A549 (cell line): ENCODE measurements at regions not wholly inside any gene's neighbourhood (a gene's known extent, or its start where the extent isn't known, plus 50 kb on each side); places are given as distances from the start of the nearest gene placed in this dataset.

Source experiments
- ATAC-seq, 2 experiments: fragments of 200-7000 bp in 1 of 2; fragments of >200 bp in 1 of 2; cut with Nextera tagmentation in 1 of 2; cut with Tn5 transposase in 1 of 2; 3 replicates each; pipeline versions ENCODE4 v1.8.0 to v1.9.1; 2018 to 2020; ENCODE audit warnings: mild to moderate bottlenecking in 1 of 2, moderate library complexity in 1 of 2
- CTCF ChIA-PET: fragments of 300-600 bp; sonication (Branson Sonifier 250); formaldehyde crosslinking; extraction: SDS; loops from one replicate; lab custom pipeline; 2021; ENCODE audit warnings: antibody characterized with exemption, inconsistent platforms; lab: Yijun Ruan, JAX
- POLR2A ChIA-PET: fragments of 350-600 bp; formaldehyde crosslinking; extraction: SDS; loops from one replicate; lab custom pipeline; 2021; ENCODE audit warnings: antibody characterized with exemption, inconsistent platforms; lab: Yijun Ruan, JAX
- DNase-seq, 2 experiments: peaks; one replicate each; pipeline versions ENCODE4 v3.0.0 to v3.0.0-alpha.2; 2011 to 2016; ENCODE audit warnings: low read depth in 1 of 2, low spot score in 1 of 2
- FAIRE-seq: peaks from 2 replicates; lab custom pipeline; 2011; peaks lifted over from hg19 to GRCh38; lab: Jason Lieb, UNC
- H3K27ac ChIP-seq, 2 experiments: fragments of >200 bp; sonication (Bioruptor Twin); formaldehyde crosslinking; 3 replicates each; pipeline ENCODE4 v1.5.1; 2016 to 2017
- H3K4me1 ChIP-seq: fragments of >200 bp; sonication (Bioruptor Twin); formaldehyde crosslinking; 3 replicates; pipeline ENCODE4 v1.6.1; 2016
- H3K4me2 ChIP-seq: fragments of >200 bp; sonication (Bioruptor Twin); formaldehyde crosslinking; 3 replicates; pipeline ENCODE4 v1.6.1; 2016
- H3K4me3 ChIP-seq: fragments of >200 bp; sonication (Bioruptor Twin); formaldehyde crosslinking; 3 replicates; pipeline ENCODE4 v1.5.1; 2016
- H3K9me3 ChIP-seq: fragments of >200 bp; sonication (Bioruptor Twin); formaldehyde crosslinking; 3 replicates; pipeline ENCODE4 v1.6.1; 2016
- BHLHE40 ChIP-seq: IDR thresholded peaks from 2 replicates; pipeline ENCODE4 v1.6.1; 2012; ENCODE audit warnings: low read depth, low read length, inconsistent platforms
- CEBPB ChIP-seq, 2 experiments: fragments of >200 bp in 1 of 2; sonication (Bioruptor Twin) in 1 of 2; formaldehyde crosslinking in 1 of 2; IDR thresholded peaks; 2 replicates each; pipeline ENCODE4 v1.6.1; 2012 to 2016
- CHD2 ChIP-seq: fragments of 150-350 bp; IDR thresholded peaks from 2 replicates; pipeline ENCODE4 v1.6.1; 2014; ENCODE audit warnings: low read length; ENCODE audit not compliant: partially characterized antibody
- EHMT2 ChIP-seq: fragments of 200-600 bp; sonication (generic); IDR thresholded peaks from 2 replicates; pipeline ENCODE4 v1.6.1; 2016; ENCODE audit warnings: antibody characterized with exemption, low read depth, mild to moderate bottlenecking, moderate library complexity
- FOXS1 ChIP-seq: fragments of 250-450 bp; sonication (Bioruptor Pico); IDR thresholded peaks from 2 replicates; pipeline ENCODE4 v1.5.0; 2020; ENCODE audit warnings: mild to moderate bottlenecking, moderate library complexity
- HOXA7 ChIP-seq: fragments of 250-450 bp; sonication (Bioruptor Pico); IDR thresholded peaks from 2 replicates; pipeline ENCODE4 v1.5.0; 2020; ENCODE audit warnings: mild to moderate bottlenecking, moderate library complexity
- JUN ChIP-seq, 2 experiments: fragments of >200 bp; sonication (Bioruptor Twin); formaldehyde crosslinking; IDR thresholded peaks; 2 replicates in 1 of 2; 3 replicates in 1 of 2; pipeline ENCODE4 v1.6.1; 2016 to 2017
- KDM1A ChIP-seq: fragments of 200-600 bp; sonication (generic); IDR thresholded peaks from 2 replicates; pipeline ENCODE4 v1.6.1; 2016; ENCODE audit warnings: low read depth, mild to moderate bottlenecking
- MAFK ChIP-seq: fragments of 450-650 bp; IDR thresholded peaks from 2 replicates; pipeline ENCODE4 v1.6.1; 2014; ENCODE audit not compliant: partially characterized antibody
- POLR2A ChIP-seq: IDR thresholded peaks from 2 replicates; pipeline ENCODE4 v1.6.1; 2012; ENCODE audit warnings: mild to moderate bottlenecking, low read length
- POLR2AphosphoS2 ChIP-seq: conservative IDR thresholded peaks from 2 replicates; pipeline ENCODE4 v1.6.1; 2012; ENCODE audit warnings: low read length, improper control_type of control experiment, inconsistent platforms
- RCOR1 ChIP-seq: fragments of 150-350 bp; IDR thresholded peaks from 2 replicates; pipeline ENCODE4 v1.6.1; 2014; ENCODE audit warnings: antibody characterized with exemption, low read length, low read depth
- RFX5 ChIP-seq: fragments of 450-650 bp; IDR thresholded peaks from 2 replicates; pipeline ENCODE4 v1.7.1; 2014; ENCODE audit warnings: antibody characterized with exemption, mild to moderate bottlenecking, moderate library complexity
- RNF2 ChIP-seq: fragments of 200-600 bp; sonication (generic); IDR thresholded peaks from 2 replicates; pipeline ENCODE4 v1.6.1; 2016; ENCODE audit warnings: low read depth, mild to moderate bottlenecking, antibody characterized with exemption, moderate library complexity, borderline replicate concordance
- SMC3 ChIP-seq: fragments of >200 bp; sonication (Bioruptor Twin); formaldehyde crosslinking; IDR thresholded peaks from 3 replicates; pipeline ENCODE4 v1.6.1; 2018; ENCODE audit warnings: inconsistent platforms
- TFCP2L1 ChIP-seq: fragments of 250-450 bp; sonication (Bioruptor Pico); IDR thresholded peaks from 2 replicates; pipeline ENCODE4 v1.5.0; 2021; ENCODE audit warnings: mild to moderate bottlenecking
- ZFP36 ChIP-seq: fragments of 450-650 bp; IDR thresholded peaks from 2 replicates; pipeline ENCODE4 v1.6.1; 2014; ENCODE audit warnings: borderline replicate concordance; ENCODE audit not compliant: partially characterized antibody
- ZNF302 ChIP-seq: fragments of 250-450 bp; sonication (Bioruptor Pico); IDR thresholded peaks from 2 replicates; pipeline ENCODE4 v1.9.0; 2021; ENCODE audit warnings: inconsistent platforms, mild to moderate bottlenecking, moderate library complexity
- WGBS: methylation state at CpG from one replicate; pipeline ENCODE4 v1.1.6; 2017; ENCODE audit errors: missing lambda C conversion rate; 5-methylcytosine and 5-hydroxymethylcytosine counted together
- TF ChIP-seq, protein P1 (sequence below): IDR thresholded peaks from 2 replicates; pipeline ENCODE4 v1.6.1; 2012; ENCODE audit warnings: low read depth, borderline replicate concordance
- TF ChIP-seq, protein P2 (sequence below): IDR thresholded peaks from 2 replicates; pipeline ENCODE4 v1.6.1; 2012
- TF ChIP-seq, protein P3 (sequence below): IDR thresholded peaks from 2 replicates; pipeline ENCODE4 v1.6.1; 2012
- TF ChIP-seq, protein P4 (sequence below): fragments of 150-350 bp; IDR thresholded peaks from 2 replicates; pipeline ENCODE4 v1.6.1; 2014; ENCODE audit warnings: low read depth, mild to moderate bottlenecking, low read length
- TF ChIP-seq, protein P5 (sequence below): fragments of >200 bp; sonication (Bioruptor Twin); formaldehyde crosslinking; IDR thresholded peaks from 3 replicates; pipeline ENCODE4 v1.6.1; 2016

DNA sequence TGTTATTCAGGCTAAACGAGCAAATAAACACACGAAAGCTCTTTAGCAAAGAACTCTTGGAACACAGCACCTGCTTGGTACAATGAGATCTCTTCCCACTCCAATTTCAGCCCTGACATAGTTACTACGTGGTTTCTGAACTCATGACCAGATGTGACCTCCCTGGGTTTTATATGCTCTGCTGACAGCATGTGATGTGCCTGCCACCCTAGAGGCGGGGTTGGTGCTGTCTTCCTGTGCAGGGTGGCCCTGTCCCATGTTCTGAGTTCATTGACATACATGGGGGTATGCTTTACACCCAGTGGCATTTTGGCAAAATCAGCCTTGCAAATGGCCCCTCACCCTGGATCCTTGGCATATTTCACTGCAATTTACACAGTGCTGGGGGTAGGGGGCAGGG is 475.3 kb upstream of the ZFHX3 start:
- POLR2A ChIA-PET = no interaction called here
- TF ChIP-seq, protein P1, sequence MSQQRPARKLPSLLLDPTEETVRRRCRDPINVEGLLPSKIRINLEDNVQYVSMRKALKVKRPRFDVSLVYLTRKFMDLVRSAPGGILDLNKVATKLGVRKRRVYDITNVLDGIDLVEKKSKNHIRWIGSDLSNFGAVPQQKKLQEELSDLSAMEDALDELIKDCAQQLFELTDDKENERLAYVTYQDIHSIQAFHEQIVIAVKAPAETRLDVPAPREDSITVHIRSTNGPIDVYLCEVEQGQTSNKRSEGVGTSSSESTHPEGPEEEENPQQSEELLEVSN = no peak
- no peak for TF ChIP-seq BHLHE40
- TF ChIP-seq ZNF302 (CRISPR knock-in tag) = no peak
- TF ChIP-seq, protein P2, sequence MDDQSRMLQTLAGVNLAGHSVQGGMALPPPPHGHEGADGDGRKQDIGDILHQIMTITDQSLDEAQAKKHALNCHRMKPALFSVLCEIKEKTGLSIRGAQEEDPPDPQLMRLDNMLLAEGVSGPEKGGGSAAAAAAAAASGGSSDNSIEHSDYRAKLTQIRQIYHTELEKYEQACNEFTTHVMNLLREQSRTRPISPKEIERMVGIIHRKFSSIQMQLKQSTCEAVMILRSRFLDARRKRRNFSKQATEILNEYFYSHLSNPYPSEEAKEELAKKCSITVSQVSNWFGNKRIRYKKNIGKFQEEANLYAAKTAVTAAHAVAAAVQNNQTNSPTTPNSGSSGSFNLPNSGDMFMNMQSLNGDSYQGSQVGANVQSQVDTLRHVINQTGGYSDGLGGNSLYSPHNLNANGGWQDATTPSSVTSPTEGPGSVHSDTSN = no peak
- TF ChIP-seq RCOR1 = no peak
- no peak for TF ChIP-seq JUN (IDR thresholded peaks at IDR 0.05)
- no peak for TF ChIP-seq ZFP36
- TF ChIP-seq HOXA7 (CRISPR knock-in tag) = no peak
- TF ChIP-seq RFX5 = no peak
- TF ChIP-seq SMC3 = no peak
- no peak for TF ChIP-seq FOXS1 (CRISPR knock-in tag)
- no peak for TF ChIP-seq POLR2A
- TF ChIP-seq KDM1A = no peak
- TF ChIP-seq, protein P3, sequence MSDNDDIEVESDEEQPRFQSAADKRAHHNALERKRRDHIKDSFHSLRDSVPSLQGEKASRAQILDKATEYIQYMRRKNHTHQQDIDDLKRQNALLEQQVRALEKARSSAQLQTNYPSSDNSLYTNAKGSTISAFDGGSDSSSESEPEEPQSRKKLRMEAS = no peak
- no peak for TF ChIP-seq CHD2
- TF ChIP-seq RNF2 = no peak
- no peak for TF ChIP-seq EHMT2
- no peak for TF ChIP-seq TFCP2L1 (CRISPR knock-in tag)
- TF ChIP-seq MAFK = no peak
- TF ChIP-seq, protein P4, sequence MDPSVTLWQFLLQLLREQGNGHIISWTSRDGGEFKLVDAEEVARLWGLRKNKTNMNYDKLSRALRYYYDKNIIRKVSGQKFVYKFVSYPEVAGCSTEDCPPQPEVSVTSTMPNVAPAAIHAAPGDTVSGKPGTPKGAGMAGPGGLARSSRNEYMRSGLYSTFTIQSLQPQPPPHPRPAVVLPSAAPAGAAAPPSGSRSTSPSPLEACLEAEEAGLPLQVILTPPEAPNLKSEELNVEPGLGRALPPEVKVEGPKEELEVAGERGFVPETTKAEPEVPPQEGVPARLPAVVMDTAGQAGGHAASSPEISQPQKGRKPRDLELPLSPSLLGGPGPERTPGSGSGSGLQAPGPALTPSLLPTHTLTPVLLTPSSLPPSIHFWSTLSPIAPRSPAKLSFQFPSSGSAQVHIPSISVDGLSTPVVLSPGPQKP = no peak
- no peak for DNase-seq
- FAIRE-seq = no peak
- H3K27ac ChIP-seq = no peak overlapping the region
- ATAC-seq = no peak
- H3K4me2 ChIP-seq = no peak overlapping the region
- CTCF ChIA-PET = no interaction called here
- H3K9me3 ChIP-seq = no peaks in the 10 kb centered on the region
- no peaks in the 10 kb centered on the region for H3K4me1 ChIP-seq
- no peak overlapping the region for H3K4me3 ChIP-seq
- WGBS = under 1% methylated on average over 4 of the region's 4 CpGs

DNA sequence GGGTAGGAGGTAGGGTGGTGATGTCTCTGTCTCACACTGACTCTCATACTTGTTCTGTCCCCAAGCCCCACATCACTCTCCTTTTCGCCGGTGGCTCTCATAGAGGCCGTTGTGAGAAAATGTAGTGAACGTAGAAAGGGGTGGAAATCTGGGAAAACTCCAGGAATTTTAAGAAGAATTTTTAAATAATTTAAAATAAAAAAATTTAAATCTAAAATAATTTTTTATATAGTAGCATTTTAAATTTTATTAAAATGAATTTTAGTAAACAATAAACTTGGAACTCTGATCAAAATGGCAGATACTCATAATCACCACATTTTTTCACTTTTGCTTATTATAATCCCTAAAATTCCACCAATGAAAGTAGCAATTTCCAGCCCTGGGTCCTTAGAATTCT is 473.6 kb upstream of the ZFHX3 start:
- FAIRE-seq = no peak
- no peak overlapping the region for H3K4me2 ChIP-seq
- POLR2A ChIA-PET = no interaction called here
- H3K4me3 ChIP-seq = no peak overlapping the region
- TF ChIP-seq, protein P5, sequence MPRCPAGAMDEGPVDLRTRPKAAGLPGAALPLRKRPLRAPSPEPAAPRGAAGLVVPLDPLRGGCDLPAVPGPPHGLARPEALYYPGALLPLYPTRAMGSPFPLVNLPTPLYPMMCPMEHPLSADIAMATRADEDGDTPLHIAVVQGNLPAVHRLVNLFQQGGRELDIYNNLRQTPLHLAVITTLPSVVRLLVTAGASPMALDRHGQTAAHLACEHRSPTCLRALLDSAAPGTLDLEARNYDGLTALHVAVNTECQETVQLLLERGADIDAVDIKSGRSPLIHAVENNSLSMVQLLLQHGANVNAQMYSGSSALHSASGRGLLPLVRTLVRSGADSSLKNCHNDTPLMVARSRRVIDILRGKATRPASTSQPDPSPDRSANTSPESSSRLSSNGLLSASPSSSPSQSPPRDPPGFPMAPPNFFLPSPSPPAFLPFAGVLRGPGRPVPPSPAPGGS = no peak
- ATAC-seq = no peak
- H3K9me3 ChIP-seq = no peaks in the 10 kb centered on the region
- no peak for DNase-seq
- no peaks in the 10 kb centered on the region for H3K4me1 ChIP-seq
- 16% methylated on average over 4 of the region's 4 CpGs for WGBS
- no peak overlapping the region for H3K27ac ChIP-seq
- CTCF ChIA-PET = no interaction called here

DNA sequence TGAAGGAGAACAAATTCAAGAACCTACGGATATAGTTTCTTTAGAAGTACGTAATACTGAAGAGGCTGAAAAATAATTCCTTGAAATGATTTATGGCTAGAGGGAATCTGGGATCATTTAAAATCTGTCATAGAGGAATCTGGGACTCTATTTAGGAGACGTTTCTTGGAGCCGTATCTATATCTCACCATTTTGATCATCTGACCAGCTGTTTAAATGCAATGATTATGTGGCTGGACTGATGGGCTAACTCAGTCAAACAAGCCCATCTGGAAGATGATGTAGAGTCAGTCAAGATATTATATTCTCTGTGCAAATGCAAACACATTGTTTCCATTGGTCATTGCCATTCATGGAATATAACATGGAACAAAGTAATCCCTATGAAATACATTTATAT is 467.7 kb upstream of the ZFHX3 start:
- Histone ChIP-seq H3K27ac (no peak overlapping the region), H3K4me2 (no peak overlapping the region)
- TF ChIP-seq CEBPB (IDR thresholded peaks at IDR 0.05) (no peak), POLR2AphosphoS2 (no peak)
- TF ChIP-seq, all 56 proteins: peak for 0
- ChIA-PET POLR2A (no interaction called here), CTCF (interaction anchor here (1.2 kb wide), 1 partner anchor 9 kb away, joined by 4 read pairs; no protein-coding TSS in a partner anchor)
- ATAC-seq = no peak
- H3K4me3 ChIP-seq = no peak overlapping the region
- no peak for FAIRE-seq
- no peaks in the 10 kb centered on the region; the same call in 2 of the 3 replicates for H3K9me3 ChIP-seq
- WGBS = 51% methylated on average over 4 of the region's 4 CpGs
- no peaks in the 10 kb centered on the region for H3K4me1 ChIP-seq
- DNase-seq = no peak
